ENCODE measurements at regions not wholly inside any gene's neighbourhood (a gene's known extent, or its start where the extent isn't known, plus 50 kb on each side); places are given as distances from the start of the nearest gene placed in this dataset.

GRCh38 chr6:122859676-122860075 is 70.6 kb downstream of the SMPDL3A start:
- no peak for DNase-seq
- Mint-ChIP-seq H3K27ac (no peak overlapping the region), H3K4me3 (no peak overlapping the region), H3K9me3 (no peaks in the 10 kb centered on the region), H3K36me3 (ENCODE audit: low read depth) (no peaks in the 10 kb centered on the region), H3K4me1 (no peaks in the 10 kb centered on the region), H3K27me3 (no peaks in the 10 kb centered on the region)
- intact Hi-C loops (cut with micrococcal nuclease): no loop called here
- no peak for ATAC-seq (ENCODE audit: low read depth)
- CTCF ChIA-PET: no interaction called here
- TF ChIP-seq, protein P1, sequence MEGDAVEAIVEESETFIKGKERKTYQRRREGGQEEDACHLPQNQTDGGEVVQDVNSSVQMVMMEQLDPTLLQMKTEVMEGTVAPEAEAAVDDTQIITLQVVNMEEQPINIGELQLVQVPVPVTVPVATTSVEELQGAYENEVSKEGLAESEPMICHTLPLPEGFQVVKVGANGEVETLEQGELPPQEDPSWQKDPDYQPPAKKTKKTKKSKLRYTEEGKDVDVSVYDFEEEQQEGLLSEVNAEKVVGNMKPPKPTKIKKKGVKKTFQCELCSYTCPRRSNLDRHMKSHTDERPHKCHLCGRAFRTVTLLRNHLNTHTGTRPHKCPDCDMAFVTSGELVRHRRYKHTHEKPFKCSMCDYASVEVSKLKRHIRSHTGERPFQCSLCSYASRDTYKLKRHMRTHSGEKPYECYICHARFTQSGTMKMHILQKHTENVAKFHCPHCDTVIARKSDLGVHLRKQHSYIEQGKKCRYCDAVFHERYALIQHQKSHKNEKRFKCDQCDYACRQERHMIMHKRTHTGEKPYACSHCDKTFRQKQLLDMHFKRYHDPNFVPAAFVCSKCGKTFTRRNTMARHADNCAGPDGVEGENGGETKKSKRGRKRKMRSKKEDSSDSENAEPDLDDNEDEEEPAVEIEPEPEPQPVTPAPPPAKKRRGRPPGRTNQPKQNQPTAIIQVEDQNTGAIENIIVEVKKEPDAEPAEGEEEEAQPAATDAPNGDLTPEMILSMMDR (IDR thresholded peaks at IDR 0.05): no peak
- POLR2A ChIA-PET: no interaction called here

DNA sequence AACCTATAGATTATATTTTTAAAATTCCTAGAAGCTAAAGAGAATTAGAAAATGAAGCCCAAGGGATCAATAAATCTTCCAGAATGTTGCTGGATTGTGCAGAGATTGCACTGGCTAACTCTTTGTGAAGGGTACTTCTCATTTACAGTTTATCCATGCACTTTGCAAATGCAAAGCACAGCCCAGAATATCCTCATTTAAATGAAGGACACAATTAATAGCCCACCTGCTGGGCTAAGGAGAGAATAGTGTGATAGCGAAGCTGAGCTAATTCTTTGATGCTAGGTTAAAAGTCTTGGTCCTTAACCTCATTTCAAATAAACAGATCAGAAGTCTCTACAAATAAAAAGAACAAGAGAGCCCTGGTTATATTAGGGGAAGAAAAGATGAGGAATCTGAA is 72.5 kb downstream of the SMPDL3A start:
- TF ChIP-seq, protein P1 (IDR thresholded peaks at IDR 0.05): no peak
- intact Hi-C loops (cut with micrococcal nuclease): no loop called here

GRCh38 chr6:122868137-122868536 is 79.1 kb downstream of the SMPDL3A start:
- H3K4me3 Mint-ChIP-seq: no peak overlapping the region
- ATAC-seq (ENCODE audit: low read depth) (no peak), DNase-seq (no peak)
- POLR2A ChIA-PET: no interaction called here
- CTCF ChIA-PET: no interaction called here
- H3K27ac Mint-ChIP-seq: no peak overlapping the region
- intact Hi-C loops (cut with micrococcal nuclease): no loop called here
- no peaks in the 10 kb centered on the region for H3K36me3 Mint-ChIP-seq (ENCODE audit: low read depth)
- TF ChIP-seq, protein P1 (IDR thresholded peaks at IDR 0.05): no peak
- no peaks in the 10 kb centered on the region for H3K9me3 Mint-ChIP-seq
- H3K4me1 Mint-ChIP-seq: no peaks in the 10 kb centered on the region
- peaks cover 1% of the 10 kb centered on the region for H3K27me3 Mint-ChIP-seq

More for the DNA sequence above, 72.5 kb downstream of the SMPDL3A start:
- no peak for ATAC-seq (ENCODE audit: low read depth)
- Mint-ChIP-seq H3K4me1 (no peaks in the 10 kb centered on the region), H3K4me3 (no peak overlapping the region), H3K9me3 (no peaks in the 10 kb centered on the region), H3K27me3 (no peaks in the 10 kb centered on the region), H3K36me3 (ENCODE audit: low read depth) (no peaks in the 10 kb centered on the region), H3K27ac (no peak overlapping the region)
- CTCF ChIA-PET: no interaction called here
- no peak for DNase-seq
- POLR2A ChIA-PET: no interaction called here

DNA sequence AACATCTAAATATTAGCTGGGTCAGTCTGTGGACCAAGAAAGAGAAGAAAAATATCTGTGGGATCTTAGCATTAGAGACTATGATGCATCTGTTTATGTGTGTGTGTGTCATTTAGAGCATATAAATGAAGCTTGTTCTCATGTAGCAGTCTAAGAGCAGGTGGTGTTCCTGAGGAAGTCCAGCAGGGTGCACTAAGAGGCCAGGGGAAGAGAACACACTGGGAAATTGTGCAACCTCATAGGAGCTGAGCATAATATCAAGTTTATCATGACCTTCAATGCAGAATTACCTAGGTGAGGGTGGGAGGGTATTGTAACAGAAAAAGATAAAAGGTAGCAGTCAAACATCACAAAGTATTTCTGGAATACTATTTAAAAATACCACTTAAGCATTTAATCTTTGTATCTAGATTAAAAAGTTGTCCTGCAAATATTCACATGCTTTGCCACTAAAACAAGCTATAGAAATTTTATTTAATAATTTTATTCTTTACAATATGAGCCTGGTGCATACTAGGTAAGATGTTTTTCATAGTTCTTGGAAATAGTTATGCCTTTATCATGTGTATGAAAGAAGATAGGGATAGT is 80.5 kb downstream of the SMPDL3A start:
- TF ChIP-seq, protein P1 (IDR thresholded peaks at IDR 0.05): no peak
- intact Hi-C loops (cut with micrococcal nuclease): loop anchor here (1.0 kb wide), 1 partner anchor 447 kb away; no protein-coding TSS in a partner anchor
- DNase-seq (no peak), ATAC-seq (ENCODE audit: low read depth) (no peak)
- Mint-ChIP-seq H3K4me3 (no peak overlapping the region), H3K27me3 (peaks cover 1% of the 10 kb centered on the region), H3K4me1 (no peaks in the 10 kb centered on the region), H3K27ac (no peak overlapping the region), H3K9me3 (no peaks in the 10 kb centered on the region), H3K36me3 (ENCODE audit: low read depth) (no peaks in the 10 kb centered on the region)
- CTCF ChIA-PET: no interaction called here
- POLR2A ChIA-PET: no interaction called here

- ChIA-PET POLR2A (no interaction called here), CTCF (no interaction called here)
- H3K4me3 Mint-ChIP-seq: no peak overlapping the region
- peaks cover 1% of the 10 kb centered on the region for H3K27me3 Mint-ChIP-seq
- DNase-seq: no peak
- H3K9me3 Mint-ChIP-seq: no peaks in the 10 kb centered on the region
- TF ChIP-seq, protein P1 (IDR thresholded peaks at IDR 0.05): no peak
- no peak overlapping the region for H3K27ac Mint-ChIP-seq
- no peaks in the 10 kb centered on the region for H3K36me3 Mint-ChIP-seq (ENCODE audit: low read depth)
- intact Hi-C loops (cut with micrococcal nuclease): no loop called here
- H3K4me1 Mint-ChIP-seq: no peaks in the 10 kb centered on the region
- no peak for ATAC-seq (ENCODE audit: low read depth)
Observed at GRCh38 chr6:122871079-122871478, 82.0 kb downstream of the SMPDL3A start.
